B cell (primary cell): ENCODE measurements at regions not wholly inside any gene's neighbourhood (a gene's known extent, or its start where the extent isn't known, plus 50 kb on each side); places are given as distances from the start of the nearest gene placed in this dataset.

Experiments
- ATAC-seq: fragments of 200-7000 bp; cut with Tn5 transposase; one replicate; pipeline ENCODE4 v1.10.0; 2021; ENCODE audit warnings: low read depth, mild to moderate bottlenecking, moderate number of reproducible peaks, moderate library complexity
- CTCF ChIA-PET: fragments of 350-600 bp; sonication (Branson Sonifier 250); formaldehyde crosslinking; loops from one replicate; lab custom pipeline; 2021; ENCODE audit warnings: antibody characterized with exemption, inconsistent platforms; lab: Charles Lee
- POLR2A ChIA-PET: fragments of 350-600 bp; sonication (Branson Sonifier 250); formaldehyde crosslinking; loops from one replicate; lab custom pipeline; 2021; ENCODE audit warnings: antibody characterized with exemption; lab: Charles Lee
- DNase-seq: peaks from one replicate; pipeline ENCODE4 v3.0.0; 2013
- H2AFZ ChIP-seq: 2 replicates; pipeline ENCODE4 v1.6.1; 2012; ENCODE audit warnings: mild to moderate bottlenecking, low read depth, low read length; ENCODE audit not compliant: insufficient read depth, poor library complexity, severe bottlenecking
- H3K27ac ChIP-seq, 2 donors: 1 replicate in 1 of 2; 2 replicates in 1 of 2; pipeline ENCODE4 v1.5.1; 2012 to 2013; ENCODE audit warnings: low read length in 2 of 2, mild to moderate bottlenecking in 2 of 2, moderate library complexity in 1 of 2
- H3K27me3 ChIP-seq, 4 experiments: fragments of 200-600 bp in 1 of 4; sonication (generic) in 1 of 4; replicated peaks in 1 of 4; 1 replicate in 2 of 4; 2 replicates in 2 of 4; pipeline versions ENCODE4 v1.6.1 to v1.7.0; 2013 to 2016; ENCODE audit warnings: low read length in 3 of 4, mild to moderate bottlenecking in 2 of 4, mixed read lengths in 1 of 4, moderate library complexity in 1 of 4; ENCODE audit not compliant: insufficient read depth in 4 of 4, control insufficient read depth in 3 of 4; ENCODE audit errors: control extremely low read depth in 1 of 4
- H3K36me3 ChIP-seq, 2 experiments: replicated peaks in 1 of 2; 1 replicate in 1 of 2; 2 replicates in 1 of 2; pipeline versions ENCODE4 v1.6.1 to v1.7.1; 2013; ENCODE audit warnings: low read length in 1 of 2; ENCODE audit not compliant: insufficient read depth in 2 of 2, control insufficient read depth in 1 of 2; ENCODE audit errors: control extremely low read depth in 1 of 2, extremely low read depth in 1 of 2
- H3K4me1 ChIP-seq, 2 donors: fragments of 200-600 bp in 1 of 2; sonication (generic) in 1 of 2; 1 replicate in 1 of 2; 2 replicates in 1 of 2; pipeline versions ENCODE4 v1.5.1 to v1.6.1; 2013 to 2017; ENCODE audit warnings: low read length in 2 of 2; ENCODE audit not compliant: control insufficient read depth in 2 of 2, insufficient read depth in 2 of 2
- H3K4me2 ChIP-seq: replicated peaks from 2 replicates; pipeline ENCODE3; 2012; ENCODE audit warnings: mild to moderate bottlenecking, low read depth, low read length; ENCODE audit not compliant: poor library complexity, severe bottlenecking
- H3K4me3 ChIP-seq, 5 experiments: fragments of 200-600 bp in 1 of 5; sonication (generic) in 1 of 5; 1 replicate in 3 of 5; 2 replicates in 2 of 5; pipeline versions ENCODE4 v1.5.1 to v1.7.0; 2011 to 2016; ENCODE audit warnings: low read length in 4 of 5, mild to moderate bottlenecking in 4 of 5, low read depth in 2 of 5, control low read depth in 1 of 5, moderate library complexity in 1 of 5; ENCODE audit not compliant: insufficient read depth in 1 of 5; ENCODE audit errors: control extremely low read depth in 1 of 5, extremely low read depth in 1 of 5
- H3K79me2 ChIP-seq: fragments of 200-600 bp; sonication (generic); one replicate; pipeline ENCODE4 v1.6.0; 2016; ENCODE audit warnings: low read length; ENCODE audit not compliant: control insufficient read depth, insufficient read depth
- H3K9ac ChIP-seq: fragments of 200-600 bp; sonication (generic); 2 replicates; pipeline ENCODE4 v1.6.1; 2017; ENCODE audit warnings: mild to moderate bottlenecking, low read length, moderate library complexity
- H3K9me3 ChIP-seq, 3 donors: one replicate each; pipeline versions ENCODE4 v1.6.1 to v1.7.1; 2013; ENCODE audit warnings: low read length in 2 of 3; ENCODE audit not compliant: control insufficient read depth in 2 of 3, insufficient read depth in 1 of 3; ENCODE audit errors: control extremely low read depth in 1 of 3
- H4K20me1 ChIP-seq: 2 replicates; pipeline ENCODE4 v1.6.0; 2012; ENCODE audit warnings: mild to moderate bottlenecking, low read length; ENCODE audit not compliant: insufficient read depth, control insufficient read depth, poor library complexity, severe bottlenecking
- H3K27ac Mint-ChIP-seq: one replicate; pipeline ENCODE4 v1.8.0; 2021; ENCODE audit warnings: mixed read lengths
- H3K27me3 Mint-ChIP-seq: one replicate; pipeline ENCODE4 v1.8.0; 2021; ENCODE audit warnings: mixed read lengths
- H3K4me1 Mint-ChIP-seq: one replicate; pipeline ENCODE4 v1.8.0; 2021; ENCODE audit warnings: mixed read lengths
- H3K4me3 Mint-ChIP-seq: one replicate; pipeline ENCODE4 v1.8.0; 2021; ENCODE audit warnings: mixed read lengths
- H3K9me3 Mint-ChIP-seq: one replicate; pipeline ENCODE4 v1.8.0; 2022; ENCODE audit warnings: mixed read lengths; ENCODE audit not compliant: insufficient read depth
- EZH2 ChIP-seq: IDR thresholded peaks from 2 replicates; pipeline ENCODE4 v1.6.1; 2012; ENCODE audit warnings: borderline replicate concordance, low read depth, mild to moderate bottlenecking, moderate library complexity, low read length; ENCODE audit not compliant: insufficient read depth, poor library complexity, severe bottlenecking
- WGBS: methylation state at CpG from one replicate; pipeline ENCODE4 v1.1.5; 2013; ENCODE audit warnings: missing lambda C conversion rate; ENCODE audit not compliant: insufficient coverage; 5-methylcytosine and 5-hydroxymethylcytosine counted together
- intact Hi-C: fragments of 100-400 bp; cut with micrococcal nuclease; formaldehyde crosslinking; loops from one replicate; pipeline ENCODE4 v1.10.0; 2022
- TF ChIP-seq, protein P1 (sequence below): fragments of 200-600 bp; IDR thresholded peaks from one replicate; pipeline ENCODE4 v1.8.0; 2022; ENCODE audit warnings: antibody characterized with exemption, mild to moderate bottlenecking

DNA sequence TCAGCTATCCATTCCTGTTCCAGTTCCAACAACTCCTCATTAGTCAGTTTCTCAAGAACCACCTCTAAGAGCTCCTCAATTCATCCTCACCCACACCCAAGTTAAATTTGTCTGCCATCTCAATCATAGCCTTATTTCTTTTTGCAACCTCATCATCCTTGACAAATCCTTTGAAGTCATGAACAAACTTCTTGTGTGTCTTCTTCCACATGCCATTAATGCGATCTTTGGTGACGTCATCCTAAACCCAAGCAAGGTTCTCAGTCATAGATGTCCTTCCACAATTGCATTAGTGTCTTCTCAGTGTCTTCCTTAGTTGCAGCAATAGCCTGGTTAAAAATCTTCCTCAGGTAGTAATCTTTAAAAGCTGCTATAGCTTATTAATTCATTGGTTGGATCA lies 71.2 kb upstream of the FSIP2 start:
- ChIA-PET CTCF (no interaction called here), POLR2A (no interaction called here)
- Mint-ChIP-seq H3K27ac (no peak overlapping the region), H3K4me1 (no peaks in the 10 kb centered on the region), H3K27me3 (no peaks in the 10 kb centered on the region), H3K9me3 (no peaks in the 10 kb centered on the region), H3K4me3 (no peak overlapping the region)
- Histone ChIP-seq H3K9me3 (no peaks in the 10 kb centered on the region), H3K36me3 (no peaks in the 10 kb centered on the region), H3K27ac (no peak overlapping the region), H2AFZ (no peak overlapping the region), H3K79me2 (no peaks in the 10 kb centered on the region), H3K4me1 (no peaks in the 10 kb centered on the region), H4K20me1 (no peaks in the 10 kb centered on the region), H3K4me2 (no peak overlapping the region), H3K9ac (no peak overlapping the region), H3K27me3 (no peaks in the 10 kb centered on the region), H3K4me3 (no peak overlapping the region)
- WGBS, result 100% methylated on average over 2 of the region's 2 CpGs
- DNase-seq (no peak), ATAC-seq (no peak)
- TF ChIP-seq, protein P1, sequence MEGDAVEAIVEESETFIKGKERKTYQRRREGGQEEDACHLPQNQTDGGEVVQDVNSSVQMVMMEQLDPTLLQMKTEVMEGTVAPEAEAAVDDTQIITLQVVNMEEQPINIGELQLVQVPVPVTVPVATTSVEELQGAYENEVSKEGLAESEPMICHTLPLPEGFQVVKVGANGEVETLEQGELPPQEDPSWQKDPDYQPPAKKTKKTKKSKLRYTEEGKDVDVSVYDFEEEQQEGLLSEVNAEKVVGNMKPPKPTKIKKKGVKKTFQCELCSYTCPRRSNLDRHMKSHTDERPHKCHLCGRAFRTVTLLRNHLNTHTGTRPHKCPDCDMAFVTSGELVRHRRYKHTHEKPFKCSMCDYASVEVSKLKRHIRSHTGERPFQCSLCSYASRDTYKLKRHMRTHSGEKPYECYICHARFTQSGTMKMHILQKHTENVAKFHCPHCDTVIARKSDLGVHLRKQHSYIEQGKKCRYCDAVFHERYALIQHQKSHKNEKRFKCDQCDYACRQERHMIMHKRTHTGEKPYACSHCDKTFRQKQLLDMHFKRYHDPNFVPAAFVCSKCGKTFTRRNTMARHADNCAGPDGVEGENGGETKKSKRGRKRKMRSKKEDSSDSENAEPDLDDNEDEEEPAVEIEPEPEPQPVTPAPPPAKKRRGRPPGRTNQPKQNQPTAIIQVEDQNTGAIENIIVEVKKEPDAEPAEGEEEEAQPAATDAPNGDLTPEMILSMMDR, result no peak
- no peak for TF ChIP-seq EZH2
- intact Hi-C loops, result no loop called here

DNA sequence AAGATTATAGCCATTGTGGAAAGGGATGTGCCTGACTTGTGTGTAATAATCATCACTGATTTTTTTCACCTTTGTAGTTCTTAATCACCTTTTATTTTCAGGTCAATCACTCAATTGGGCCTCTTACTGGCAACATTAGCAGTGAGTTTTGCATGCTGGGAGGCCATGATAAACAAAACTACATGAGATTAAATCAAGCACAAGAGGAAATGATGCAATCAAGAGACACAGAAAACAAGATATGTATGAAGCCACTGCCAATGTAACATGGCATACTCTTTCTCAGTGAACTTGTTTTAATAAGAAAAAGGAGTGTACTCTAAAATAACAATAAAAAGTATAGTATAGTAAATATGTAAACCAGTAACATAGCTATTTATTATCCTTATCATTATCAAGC lies 69.9 kb upstream of the FSIP2 start:
- Histone ChIP-seq H3K9me3 (no peaks in the 10 kb centered on the region), H3K79me2 (no peaks in the 10 kb centered on the region), H3K4me1 (no peaks in the 10 kb centered on the region), H3K9ac (no peak overlapping the region), H3K27ac (no peak overlapping the region), H4K20me1 (no peaks in the 10 kb centered on the region), H3K4me2 (no peak overlapping the region), H3K4me3 (no peak overlapping the region), H3K36me3 (no peaks in the 10 kb centered on the region), H3K27me3 (no peaks in the 10 kb centered on the region), H2AFZ (no peak overlapping the region)
- H3K9me3 Mint-ChIP-seq, result no peaks in the 10 kb centered on the region
- H3K27me3 Mint-ChIP-seq, result no peaks in the 10 kb centered on the region
- ATAC-seq (no peak), DNase-seq (no peak)
- ChIA-PET CTCF (no interaction called here), POLR2A (no interaction called here)
- H3K27ac Mint-ChIP-seq, result no peak overlapping the region
- TF ChIP-seq, protein P1, result no peak
- no peak for TF ChIP-seq EZH2
- H3K4me1 Mint-ChIP-seq, result no peaks in the 10 kb centered on the region
- intact Hi-C loops, result no loop called here
- no peak overlapping the region for H3K4me3 Mint-ChIP-seq
